SU-DHL-6 (cell line): ENCODE measurements at regions not wholly inside any gene's neighbourhood (a gene's known extent, or its start where the extent isn't known, plus 50 kb on each side); places are given as distances from the start of the nearest gene placed in this dataset.

Experiments
- EZH2phosphoT487 ChIP-seq: fragments of 200-600 bp; sonication (generic), shearing (Covaris generic); conservative IDR thresholded peaks from 2 replicates; pipeline ENCODE4 v1.6.1; 2018; ENCODE audit warnings: mild to moderate bottlenecking, antibody characterized with exemption, low read length, moderate library complexity, mixed read lengths
- TF ChIP-seq, protein P1 (sequence below): fragments of 200-600 bp; sonication (generic); IDR thresholded peaks from one replicate; pipeline ENCODE4 v1.5.1; 2017; ENCODE audit warnings: antibody characterized with exemption, mild to moderate bottlenecking, low read length, moderate library complexity; ENCODE audit not compliant: insufficient read depth, poor library complexity, severe bottlenecking

GRCh38 chr9:30913331-30913730 is 1471.1 kb upstream of the ACO1 start:
- TF ChIP-seq, protein P1, sequence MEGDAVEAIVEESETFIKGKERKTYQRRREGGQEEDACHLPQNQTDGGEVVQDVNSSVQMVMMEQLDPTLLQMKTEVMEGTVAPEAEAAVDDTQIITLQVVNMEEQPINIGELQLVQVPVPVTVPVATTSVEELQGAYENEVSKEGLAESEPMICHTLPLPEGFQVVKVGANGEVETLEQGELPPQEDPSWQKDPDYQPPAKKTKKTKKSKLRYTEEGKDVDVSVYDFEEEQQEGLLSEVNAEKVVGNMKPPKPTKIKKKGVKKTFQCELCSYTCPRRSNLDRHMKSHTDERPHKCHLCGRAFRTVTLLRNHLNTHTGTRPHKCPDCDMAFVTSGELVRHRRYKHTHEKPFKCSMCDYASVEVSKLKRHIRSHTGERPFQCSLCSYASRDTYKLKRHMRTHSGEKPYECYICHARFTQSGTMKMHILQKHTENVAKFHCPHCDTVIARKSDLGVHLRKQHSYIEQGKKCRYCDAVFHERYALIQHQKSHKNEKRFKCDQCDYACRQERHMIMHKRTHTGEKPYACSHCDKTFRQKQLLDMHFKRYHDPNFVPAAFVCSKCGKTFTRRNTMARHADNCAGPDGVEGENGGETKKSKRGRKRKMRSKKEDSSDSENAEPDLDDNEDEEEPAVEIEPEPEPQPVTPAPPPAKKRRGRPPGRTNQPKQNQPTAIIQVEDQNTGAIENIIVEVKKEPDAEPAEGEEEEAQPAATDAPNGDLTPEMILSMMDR = no peak
- no peak for TF ChIP-seq EZH2phosphoT487
